Lung (tissue), 11 donors: ENCODE measurements at regions not wholly inside any gene's neighbourhood (a gene's known extent, or its start where the extent isn't known, plus 50 kb on each side); places are given as distances from the start of the nearest gene placed in this dataset.

Experiments used
- ATAC-seq: fragments of 200-7000 bp; cut with Tn5 transposase; one replicate; pipeline ENCODE4 v1.9.1; 2020; ENCODE audit warnings: moderate number of reproducible peaks; ENCODE audit not compliant: insufficient read depth, low FRiP score
- DNase-seq, 3 donors: peaks; one replicate each; pipeline ENCODE4 v3.0.0-alpha.2; 2013 to 2017
- H3K27ac ChIP-seq, 2 donors: one replicate each; pipeline ENCODE4 v1.5.1; 2013; ENCODE audit warnings: mild to moderate bottlenecking in 2 of 2, moderate library complexity in 2 of 2, control low read depth in 1 of 2, inconsistent platforms in 1 of 2, low read depth in 1 of 2, low read length in 1 of 2
- H3K27me3 ChIP-seq, 3 donors: one replicate each; pipeline ENCODE4 v1.5.1; 2013; ENCODE audit warnings: low read length in 2 of 3; ENCODE audit not compliant: control insufficient read depth in 3 of 3, insufficient read depth in 3 of 3
- H3K36me3 ChIP-seq, 4 donors: one replicate each; pipeline ENCODE4 v1.5.1; 2013; ENCODE audit warnings: low read length in 4 of 4, mild to moderate bottlenecking in 1 of 4, moderate library complexity in 1 of 4; ENCODE audit not compliant: control insufficient read depth in 4 of 4, insufficient read depth in 4 of 4
- H3K4me1 ChIP-seq, 5 donors: one replicate each; pipeline ENCODE4 v1.5.1; 2013; ENCODE audit warnings: low read length in 5 of 5, mild to moderate bottlenecking in 2 of 5, moderate library complexity in 1 of 5; ENCODE audit not compliant: control insufficient read depth in 5 of 5, insufficient read depth in 5 of 5
- H3K4me3 ChIP-seq: one replicate; pipeline ENCODE4 v1.5.1; 2013; ENCODE audit warnings: mild to moderate bottlenecking, control low read depth, moderate library complexity
- H3K9ac ChIP-seq, 2 donors: one replicate each; pipeline ENCODE4 v1.5.1; 2013; ENCODE audit warnings: low read length in 2 of 2, control low read depth in 1 of 2; ENCODE audit not compliant: insufficient read depth in 1 of 2
- H3K9me3 ChIP-seq, 4 donors: one replicate each; pipeline ENCODE4 v1.5.1; 2013; ENCODE audit warnings: low read length in 3 of 4, mild to moderate bottlenecking in 1 of 4, moderate library complexity in 1 of 4; ENCODE audit not compliant: control insufficient read depth in 4 of 4, insufficient read depth in 3 of 4
- CTCF ChIP-seq: IDR thresholded peaks from 2 replicates; pipeline ENCODE4 v1.5.1; 2012; ENCODE audit warnings: mild to moderate bottlenecking; ENCODE audit errors: control extremely low read depth, extremely low read depth
- WGBS, 2 donors: extraction: QIAGEN DNeasy Blood & Tissue Kit; methylation state at CpG; one replicate each; pipeline ENCODE4 v1.1.7; 2013; 5-methylcytosine and 5-hydroxymethylcytosine counted together
- donor health status: control.
- donor health status: control.
- donor health status: Bipolar disorder and iron deficiency.
- donor health status: healthy.
- donor health status: DM: yes; HTN: yes; CAD: no.

- Histone ChIP-seq H3K27ac (no peak overlapping the region), H3K27me3 (no peaks in the 10 kb centered on the region), H3K4me1 (no peaks in the 10 kb centered on the region), H3K36me3 (no peaks in the 10 kb centered on the region), H3K9me3 (no peaks in the 10 kb centered on the region), H3K4me3 (no peak overlapping the region), H3K9ac (no peak overlapping the region)
- DNase-seq (no peak), ATAC-seq (no peak)
- TF ChIP-seq CTCF, result no peak
- WGBS, 2 donors, result 89 to 91% methylated on average over 2 of the region's 2 CpGs
Observed at GRCh38 chr18:60543646-60544045, 171.1 kb upstream of the MC4R start.

DNA sequence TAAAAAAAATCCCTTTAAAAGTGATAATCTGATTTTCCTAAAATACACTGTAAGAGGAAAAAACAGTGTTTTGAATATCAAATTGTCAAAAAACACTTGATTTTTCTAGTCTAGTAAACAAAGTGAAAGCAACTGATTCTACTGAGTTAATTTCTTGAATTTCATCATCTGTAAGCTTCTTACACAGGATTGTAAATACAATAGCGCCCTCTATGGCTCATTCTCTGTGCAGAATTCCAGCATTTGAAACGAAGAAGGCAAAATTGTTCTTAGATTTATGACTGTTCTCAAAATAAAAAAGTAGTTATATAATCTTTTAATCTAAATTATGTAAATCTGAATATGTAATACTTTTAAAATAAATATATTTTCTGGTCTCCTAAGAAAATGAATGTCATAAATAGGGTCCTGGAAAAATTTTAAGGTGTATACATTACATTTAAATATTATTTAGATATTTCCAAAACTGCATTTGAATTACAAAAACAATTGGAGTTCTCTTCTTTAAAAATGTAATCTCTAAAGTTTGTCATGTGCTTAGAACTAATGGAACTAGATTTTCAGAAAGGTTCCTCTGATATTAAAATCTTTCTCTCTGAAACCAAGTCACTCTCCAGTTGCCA, 176.9 kb upstream of the MC4R start:
- no peaks in the 10 kb centered on the region for H3K36me3 ChIP-seq
- no peaks in the 10 kb centered on the region for H3K4me1 ChIP-seq
- no peaks in the 10 kb centered on the region for H3K27me3 ChIP-seq
- DNase-seq (peak; percentile 40 to 89 (median 81)), ATAC-seq (no peak)
- H3K27ac ChIP-seq, result no peak overlapping the region
- H3K4me3 ChIP-seq, result no peak overlapping the region
- no peaks in the 10 kb centered on the region for H3K9me3 ChIP-seq
- 0 to 2% methylated on average over 2 of the region's 2 CpGs for WGBS, 2 donors
- peak; percentile 32 for TF ChIP-seq CTCF
- no peak overlapping the region for H3K9ac ChIP-seq

GRCh38 chr18:60552948-60553347, 180.4 kb upstream of the MC4R start:
- DNase-seq, result no peak
- Histone ChIP-seq H3K4me3 (no peak overlapping the region), H3K4me1 (no peaks in the 10 kb centered on the region), H3K9ac (no peak overlapping the region), H3K27ac (no peak overlapping the region), H3K27me3 (no peaks in the 10 kb centered on the region), H3K36me3 (no peaks in the 10 kb centered on the region), H3K9me3 (no peaks in the 10 kb centered on the region)
- ATAC-seq, result no peak
- WGBS, 2 donors, result 93 to 94% methylated on average over 7 to 8 of the region's 8 CpGs
- TF ChIP-seq CTCF, result no peak

DNA sequence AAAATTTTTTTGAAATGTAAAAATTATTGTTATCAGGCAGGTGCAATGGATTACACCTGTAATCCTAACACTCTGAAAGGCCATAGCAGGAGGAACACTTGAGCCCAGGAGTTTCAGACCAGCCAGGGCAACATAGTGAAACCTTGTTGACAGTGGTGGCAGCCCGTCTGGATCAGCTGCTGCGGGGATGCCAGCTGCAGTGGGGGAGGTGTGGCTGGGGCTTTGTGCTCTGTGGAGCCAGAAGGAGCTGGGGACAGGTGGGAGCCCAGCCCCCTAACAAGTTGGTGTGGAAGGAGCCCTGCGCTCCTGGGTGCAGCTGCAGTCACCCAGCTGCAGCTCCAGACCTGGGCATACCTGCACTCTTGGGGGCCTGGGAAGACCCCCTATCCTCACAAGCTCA, 182.4 kb upstream of the MC4R start:
- WGBS, 2 donors, result 70 to 73% methylated on average over 3 of the region's 3 CpGs
- no peaks in the 10 kb centered on the region for H3K9me3 ChIP-seq
- DNase-seq (no peak), ATAC-seq (no peak)
- H3K4me1 ChIP-seq, result no peaks in the 10 kb centered on the region
- TF ChIP-seq CTCF, result no peak
- no peak overlapping the region for H3K9ac ChIP-seq
- no peaks in the 10 kb centered on the region for H3K27me3 ChIP-seq
- no peaks in the 10 kb centered on the region for H3K36me3 ChIP-seq
- no peak overlapping the region for H3K27ac ChIP-seq
- H3K4me3 ChIP-seq, result no peak overlapping the region
